Large intestine (tissue), 3 donors: ENCODE measurements at regions not wholly inside any gene's neighbourhood (a gene's known extent, or its start where the extent isn't known, plus 50 kb on each side); places are given as distances from the start of the nearest gene placed in this dataset.

Experiments
- DNase-seq, 2 donors: peaks; one replicate each; pipeline versions ENCODE4 v3.0.0 to v3.0.0-alpha.2; 2013
- H3K27ac ChIP-seq: one replicate; pipeline ENCODE4 v1.5.1; 2013; ENCODE audit warnings: low read length
- H3K27me3 ChIP-seq: 2 replicates; pipeline ENCODE4 v1.6.1; 2013; ENCODE audit warnings: low read length; ENCODE audit not compliant: control insufficient read depth, insufficient read depth
- H3K36me3 ChIP-seq: 2 replicates; pipeline ENCODE4 v1.6.1; 2013; ENCODE audit warnings: low read length; ENCODE audit not compliant: control insufficient read depth, insufficient read depth
- H3K4me1 ChIP-seq: one replicate; pipeline ENCODE4 v1.6.1; 2013; ENCODE audit warnings: low read length; ENCODE audit not compliant: control insufficient read depth, insufficient read depth
- H3K4me3 ChIP-seq: one replicate; pipeline ENCODE4 v1.5.1; 2013; ENCODE audit warnings: low read length
- H3K9me3 ChIP-seq: one replicate; pipeline ENCODE4 v1.6.1; 2013; ENCODE audit warnings: mild to moderate bottlenecking, low read depth, low read length, moderate library complexity; ENCODE audit not compliant: control insufficient read depth
- WGBS: methylation state at CpG from one replicate; pipeline ENCODE4 v1.1.5; 2013; ENCODE audit warnings: low lambda C conversion rate; ENCODE audit not compliant: insufficient coverage; 5-methylcytosine and 5-hydroxymethylcytosine counted together

GRCh38 chr10:118850418-118851061 is 95.8 kb upstream of the CACUL1 start:
- peak in 1 of 2 donors; percentile 19 for DNase-seq

GRCh38 chr10:118851062-118852035 is 96.6 kb upstream of the CACUL1 start:
- H3K27me3 ChIP-seq: no peaks in the 10 kb centered on the region
- H3K36me3 ChIP-seq: no peaks in the 10 kb centered on the region
- DNase-seq: no peak
- H3K27ac ChIP-seq: no peak overlapping the region
- WGBS: no CpG with 5 or more reads among the region's 9 CpGs
- no peak overlapping the region for H3K4me3 ChIP-seq
- H3K9me3 ChIP-seq: no peaks in the 10 kb centered on the region
- H3K4me1 ChIP-seq: no peaks in the 10 kb centered on the region

More at GRCh38 chr10:118850418-118851061, 95.8 kb upstream of the CACUL1 start:
- peaks cover 2% of the 10 kb centered on the region for H3K27me3 ChIP-seq
- H3K9me3 ChIP-seq: no peaks in the 10 kb centered on the region
- no peak overlapping the region for H3K27ac ChIP-seq
- WGBS: no CpG with 5 or more reads among the region's 3 CpGs
- H3K4me3 ChIP-seq: no peak overlapping the region
- H3K4me1 ChIP-seq: no peaks in the 10 kb centered on the region
- no peaks in the 10 kb centered on the region for H3K36me3 ChIP-seq

- Histone ChIP-seq H3K27me3 (no peaks in the 10 kb centered on the region), H3K36me3 (no peaks in the 10 kb centered on the region), H3K27ac (no peak overlapping the region), H3K9me3 (no peaks in the 10 kb centered on the region), H3K4me3 (no peak overlapping the region), H3K4me1 (no peaks in the 10 kb centered on the region)
- no peak for DNase-seq
- WGBS: no CpG with 5 or more reads among the region's 6 CpGs
These were observed 99.1 kb upstream of the CACUL1 start for GRCh38 chr10:118853916-118854315.

GRCh38 chr10:118856106-118856505 is 101.3 kb upstream of the CACUL1 start:
- Histone ChIP-seq H3K27ac (no peak overlapping the region), H3K36me3 (no peaks in the 10 kb centered on the region), H3K4me3 (no peak overlapping the region), H3K9me3 (no peaks in the 10 kb centered on the region), H3K27me3 (no peaks in the 10 kb centered on the region), H3K4me1 (no peaks in the 10 kb centered on the region)
- no peak for DNase-seq
- WGBS: no CpG with 5 or more reads among the region's 3 CpGs

GRCh38 chr10:118865998-118866693 is 111.4 kb upstream of the CACUL1 start:
- H3K36me3 ChIP-seq: no peaks in the 10 kb centered on the region
- peak in 1 of 2 donors; percentile 22 for DNase-seq
- H3K27me3 ChIP-seq: no peaks in the 10 kb centered on the region
- no peaks in the 10 kb centered on the region for H3K9me3 ChIP-seq
- H3K27ac ChIP-seq: no peak overlapping the region
- WGBS: 80% methylated on average over 1 of the region's 6 CpGs
- H3K4me3 ChIP-seq: no peak overlapping the region
- peaks cover 3% of the 10 kb centered on the region for H3K4me1 ChIP-seq

- Histone ChIP-seq H3K27ac (no peak overlapping the region), H3K9me3 (no peaks in the 10 kb centered on the region), H3K36me3 (no peaks in the 10 kb centered on the region), H3K4me3 (no peak overlapping the region), H3K4me1 (peaks cover 3% of the 10 kb centered on the region), H3K27me3 (no peaks in the 10 kb centered on the region)
- DNase-seq: no peak
- no CpG with 5 or more reads among the region's 3 CpGs for WGBS
These were observed 113.0 kb upstream of the CACUL1 start for GRCh38 chr10:118867768-118868167.

- H3K36me3 ChIP-seq: no peaks in the 10 kb centered on the region
- H3K4me3 ChIP-seq: no peak overlapping the region
- H3K4me1 ChIP-seq: peaks cover 3% of the 10 kb centered on the region
- H3K27me3 ChIP-seq: no peaks in the 10 kb centered on the region
- no peak overlapping the region for H3K27ac ChIP-seq
- no peaks in the 10 kb centered on the region for H3K9me3 ChIP-seq
- DNase-seq: no peak
- WGBS: 60% methylated on average over 1 of the region's 5 CpGs
These were observed 113.8 kb upstream of the CACUL1 start for GRCh38 chr10:118868589-118868988.

GRCh38 chr10:118870467-118871243 is 115.9 kb upstream of the CACUL1 start:
- peak; percentile 6 to 10 for DNase-seq
- Histone ChIP-seq H3K9me3 (no peaks in the 10 kb centered on the region), H3K27ac (no peak overlapping the region)

GRCh38 chr10:118871244-118871865 is 116.6 kb upstream of the CACUL1 start:
- H3K9me3 ChIP-seq: no peaks in the 10 kb centered on the region
- H3K36me3 ChIP-seq: no peaks in the 10 kb centered on the region
- no peak for DNase-seq
- H3K4me3 ChIP-seq: no peak overlapping the region
- H3K4me1 ChIP-seq: peaks cover 3% of the 10 kb centered on the region
- no peak overlapping the region for H3K27ac ChIP-seq
- H3K27me3 ChIP-seq: no peaks in the 10 kb centered on the region
- WGBS: 100% methylated on average over 1 of the region's 2 CpGs

More at GRCh38 chr10:118870467-118871243, 115.9 kb upstream of the CACUL1 start:
- H3K27me3 ChIP-seq: no peaks in the 10 kb centered on the region
- no peaks in the 10 kb centered on the region for H3K36me3 ChIP-seq
- H3K4me3 ChIP-seq: no peak overlapping the region
- no CpG with 5 or more reads among the region's 4 CpGs for WGBS
- H3K4me1 ChIP-seq: peaks cover 3% of the 10 kb centered on the region
